Keratinocyte (primary cell): ENCODE measurements at regions not wholly inside any gene's neighbourhood (a gene's known extent, or its start where the extent isn't known, plus 50 kb on each side); places are given as distances from the start of the nearest gene placed in this dataset.

Source experiments
- DNase-seq: peaks from one replicate; pipeline ENCODE4 v3.0.0-alpha.2; 2011; ENCODE audit warnings: low read depth, missing footprints, low spot score
- FAIRE-seq: peaks from 2 replicates; lab custom pipeline; 2011; peaks lifted over from hg19 to GRCh38; lab: Jason Lieb, UNC
- H2AFZ ChIP-seq: 2 replicates; pipeline ENCODE4 v1.6.0; 2012; ENCODE audit warnings: low read length, control low read depth, inconsistent platforms; ENCODE audit not compliant: control insufficient read depth
- H3K27ac ChIP-seq: 2 replicates; pipeline ENCODE4 v1.5.1; 2011; ENCODE audit warnings: low read length; ENCODE audit not compliant: control insufficient read depth, insufficient read depth
- H3K27me3 ChIP-seq: 3 replicates; pipeline ENCODE4 v1.6.0; 2011; ENCODE audit warnings: low read length; ENCODE audit not compliant: control insufficient read depth, insufficient read depth; ENCODE audit errors: extremely low read depth
- H3K36me3 ChIP-seq, 2 experiments: 2 replicates in 1 of 2; 3 replicates in 1 of 2; pipeline ENCODE4 v1.5.1; 2011; ENCODE audit warnings: low read length in 2 of 2, mild to moderate bottlenecking in 1 of 2; ENCODE audit not compliant: control insufficient read depth in 2 of 2, insufficient read depth in 2 of 2; ENCODE audit errors: extremely low read depth in 1 of 2
- H3K4me1 ChIP-seq: 3 replicates; pipeline ENCODE4 v1.5.1; 2011; ENCODE audit warnings: low read length; ENCODE audit not compliant: control insufficient read depth, insufficient read depth; ENCODE audit errors: extremely low read depth
- H3K4me2 ChIP-seq: 3 replicates; pipeline ENCODE4 v1.6.0; 2011; ENCODE audit warnings: low read depth, low read length; ENCODE audit not compliant: control insufficient read depth, insufficient read depth; ENCODE audit errors: extremely low read depth
- H3K4me3 ChIP-seq, 3 experiments: fragments of 200-600 bp in 1 of 3; sonication (generic) in 1 of 3; 2 replicates in 2 of 3; 3 replicates in 1 of 3; pipeline ENCODE4 v1.5.1; 2011 to 2016; ENCODE audit warnings: low read length in 3 of 3, mild to moderate bottlenecking in 3 of 3, control low read depth in 2 of 3, inconsistent platforms in 1 of 3, low read depth in 1 of 3, mixed read lengths in 1 of 3, mixed run types in 1 of 3, moderate library complexity in 1 of 3; ENCODE audit not compliant: control insufficient read depth in 2 of 3, insufficient read depth in 2 of 3; ENCODE audit errors: extremely low read depth in 1 of 3
- H3K79me2 ChIP-seq: 2 replicates; pipeline ENCODE4 v1.6.0; 2012; ENCODE audit warnings: low read length; ENCODE audit not compliant: control insufficient read depth, insufficient read depth
- H3K9ac ChIP-seq: 3 replicates; pipeline ENCODE4 v1.6.0; 2011; ENCODE audit warnings: low read length; ENCODE audit not compliant: control insufficient read depth, insufficient read depth; ENCODE audit errors: extremely low read depth
- H3K9me1 ChIP-seq: 3 replicates; pipeline ENCODE4 v1.6.0; 2011; ENCODE audit warnings: low read length; ENCODE audit not compliant: control insufficient read depth, insufficient read depth; ENCODE audit errors: extremely low read depth
- H3K9me3 ChIP-seq: 2 replicates; pipeline ENCODE4 v1.5.1; 2012; ENCODE audit warnings: low read depth, low read length; ENCODE audit not compliant: control insufficient read depth
- H4K20me1 ChIP-seq: 3 replicates; pipeline ENCODE4 v1.6.0; 2011; ENCODE audit warnings: low read length; ENCODE audit not compliant: control insufficient read depth, insufficient read depth; ENCODE audit errors: extremely low read depth
- EZH2 ChIP-seq: IDR thresholded peaks from one replicate; pipeline ENCODE4 v1.6.1; 2012; ENCODE audit warnings: inconsistent platforms, mild to moderate bottlenecking, low read length, moderate library complexity
- dilution Hi-C: fragments of 300-500 bp; cut with MboI; formaldehyde crosslinking; loops from one replicate; pipeline ENCODE4 v1.7.0; 2020; ENCODE audit warnings: low sequenced_read_pairs; ENCODE audit not compliant: extremely low pct_ligation_motif_present
- TF ChIP-seq, protein P1 (sequence below), 3 experiments: IDR thresholded peaks in 1 of 3; conservative IDR thresholded peaks in 1 of 3; optimal IDR thresholded peaks in 1 of 3; 2 replicates in 2 of 3; 3 replicates in 1 of 3; pipeline versions ENCODE3 to v1.5.1; 2011; ENCODE audit warnings: low read length in 3 of 3, mild to moderate bottlenecking in 3 of 3, moderate library complexity in 2 of 3, control low read depth in 1 of 3, inconsistent platforms in 1 of 3; ENCODE audit not compliant: insufficient read depth in 2 of 3; ENCODE audit errors: extremely low read depth in 1 of 3

DNA sequence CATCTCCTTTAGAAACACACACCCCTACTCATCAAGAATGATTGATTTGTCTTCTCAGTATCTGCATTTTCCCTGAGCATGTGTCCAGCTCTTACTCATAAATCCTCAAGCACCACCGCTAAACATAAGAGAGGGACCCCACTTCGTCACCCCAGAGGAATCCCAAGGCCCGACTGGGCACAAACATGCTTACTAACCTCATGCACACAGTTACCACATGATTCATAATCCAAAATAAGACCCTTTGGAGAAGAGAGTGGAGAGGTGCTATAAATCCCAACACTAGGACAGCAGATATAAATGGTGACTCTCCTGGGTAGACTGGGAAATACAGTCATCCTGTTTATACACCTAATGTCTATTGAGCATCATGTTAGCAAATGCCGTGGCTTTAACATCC lies 843.2 kb upstream of the ID2 start:
- Histone ChIP-seq H3K4me3 (no peak overlapping the region), H3K79me2 (no peaks in the 10 kb centered on the region), H2AFZ (no peak overlapping the region), H3K9ac (no peak overlapping the region), H3K27ac (no peak overlapping the region), H4K20me1 (no peaks in the 10 kb centered on the region), H3K4me1 (peaks cover under 1% of the 10 kb centered on the region), H3K9me1 (no peaks in the 10 kb centered on the region), H3K4me2 (no peak overlapping the region), H3K27me3 (no peaks in the 10 kb centered on the region), H3K9me3 (no peaks in the 10 kb centered on the region), H3K36me3 (no peaks in the 10 kb centered on the region)
- DNase-seq (no peak), FAIRE-seq (no peak)
- dilution Hi-C loops: no loop called here
- TF ChIP-seq, protein P1, sequence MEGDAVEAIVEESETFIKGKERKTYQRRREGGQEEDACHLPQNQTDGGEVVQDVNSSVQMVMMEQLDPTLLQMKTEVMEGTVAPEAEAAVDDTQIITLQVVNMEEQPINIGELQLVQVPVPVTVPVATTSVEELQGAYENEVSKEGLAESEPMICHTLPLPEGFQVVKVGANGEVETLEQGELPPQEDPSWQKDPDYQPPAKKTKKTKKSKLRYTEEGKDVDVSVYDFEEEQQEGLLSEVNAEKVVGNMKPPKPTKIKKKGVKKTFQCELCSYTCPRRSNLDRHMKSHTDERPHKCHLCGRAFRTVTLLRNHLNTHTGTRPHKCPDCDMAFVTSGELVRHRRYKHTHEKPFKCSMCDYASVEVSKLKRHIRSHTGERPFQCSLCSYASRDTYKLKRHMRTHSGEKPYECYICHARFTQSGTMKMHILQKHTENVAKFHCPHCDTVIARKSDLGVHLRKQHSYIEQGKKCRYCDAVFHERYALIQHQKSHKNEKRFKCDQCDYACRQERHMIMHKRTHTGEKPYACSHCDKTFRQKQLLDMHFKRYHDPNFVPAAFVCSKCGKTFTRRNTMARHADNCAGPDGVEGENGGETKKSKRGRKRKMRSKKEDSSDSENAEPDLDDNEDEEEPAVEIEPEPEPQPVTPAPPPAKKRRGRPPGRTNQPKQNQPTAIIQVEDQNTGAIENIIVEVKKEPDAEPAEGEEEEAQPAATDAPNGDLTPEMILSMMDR (optimal IDR thresholded peaks at IDR 0.05 in 1 of 3, IDR thresholded peaks at IDR 0.05 in 1 of 3, conservative IDR thresholded peaks at IDR 0.05 in 1 of 3; ENCODE audit: extremely low read depth in 1 of 3, insufficient read depth in 2 of 3, low read length in 3 of 3): no peak
- no peak for TF ChIP-seq EZH2

DNA sequence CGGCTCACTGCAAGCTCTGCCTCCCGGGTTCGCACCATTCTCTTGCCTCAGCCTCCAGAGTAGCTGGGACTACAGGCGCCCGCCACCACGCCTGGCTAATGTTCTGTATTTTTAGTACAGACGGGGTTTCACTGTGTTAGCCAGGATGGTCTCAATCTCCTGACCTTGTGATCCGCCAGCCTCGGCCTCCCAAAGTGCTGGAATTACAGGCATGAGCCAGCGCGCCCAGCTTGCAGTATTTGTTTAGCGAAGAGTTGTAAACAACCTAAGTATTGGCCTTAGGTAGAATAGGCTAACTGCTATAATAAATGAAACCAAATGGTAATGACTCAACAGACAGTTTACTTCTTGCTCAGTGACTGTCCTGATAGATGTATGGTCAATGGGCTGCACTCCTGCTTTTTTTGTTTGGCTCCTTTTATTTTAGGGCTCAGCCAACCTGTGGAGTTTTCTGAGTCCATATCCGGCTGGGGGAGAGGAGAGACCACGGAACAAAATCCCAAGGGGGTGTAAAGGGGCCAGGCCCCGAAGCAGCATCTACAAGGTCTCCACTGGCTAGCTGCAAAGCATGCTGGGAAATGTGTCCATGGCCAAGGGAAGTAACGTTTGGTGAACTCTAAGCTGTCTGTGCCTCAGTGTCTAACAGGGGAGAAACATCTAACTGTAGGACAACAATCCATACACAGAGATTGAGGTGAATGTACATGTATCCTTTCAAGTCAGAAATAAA lies 841.0 kb upstream of the ID2 start:
- dilution Hi-C loops: no loop called here
- FAIRE-seq (no peak), DNase-seq (no peak)
- Histone ChIP-seq H3K9ac (no peak overlapping the region), H3K36me3 (no peaks in the 10 kb centered on the region), H2AFZ (no peak overlapping the region), H3K9me1 (no peaks in the 10 kb centered on the region), H3K4me2 (no peak overlapping the region), H3K79me2 (no peaks in the 10 kb centered on the region), H3K27ac (no peak overlapping the region), H3K4me3 (no peak overlapping the region), H3K4me1 (peaks cover 16% of the 10 kb centered on the region), H4K20me1 (no peaks in the 10 kb centered on the region), H3K27me3 (no peaks in the 10 kb centered on the region), H3K9me3 (no peaks in the 10 kb centered on the region)
- TF ChIP-seq, protein P1 (optimal IDR thresholded peaks at IDR 0.05 in 1 of 3, IDR thresholded peaks at IDR 0.05 in 1 of 3, conservative IDR thresholded peaks at IDR 0.05 in 1 of 3; ENCODE audit: extremely low read depth in 1 of 3, insufficient read depth in 2 of 3, low read length in 3 of 3): no peak
- TF ChIP-seq EZH2: no peak
